A549 (cell line): ENCODE measurements at regions not wholly inside any gene's neighbourhood (a gene's known extent, or its start where the extent isn't known, plus 50 kb on each side); places are given as distances from the start of the nearest gene placed in this dataset.

ENCODE experiments used
- ATAC-seq, 2 experiments: fragments of 200-7000 bp in 1 of 2; fragments of >200 bp in 1 of 2; cut with Nextera tagmentation in 1 of 2; cut with Tn5 transposase in 1 of 2; 3 replicates each; pipeline versions ENCODE4 v1.8.0 to v1.9.1; 2018 to 2020; ENCODE audit warnings: mild to moderate bottlenecking in 1 of 2, moderate library complexity in 1 of 2
- CTCF ChIA-PET: fragments of 300-600 bp; sonication (Branson Sonifier 250); formaldehyde crosslinking; extraction: SDS; loops from one replicate; lab custom pipeline; 2021; ENCODE audit warnings: antibody characterized with exemption, inconsistent platforms; lab: Yijun Ruan, JAX
- POLR2A ChIA-PET: fragments of 350-600 bp; formaldehyde crosslinking; extraction: SDS; loops from one replicate; lab custom pipeline; 2021; ENCODE audit warnings: antibody characterized with exemption, inconsistent platforms; lab: Yijun Ruan, JAX
- DNase-seq, 2 experiments: peaks; one replicate each; pipeline versions ENCODE4 v3.0.0 to v3.0.0-alpha.2; 2011 to 2016; ENCODE audit warnings: low read depth in 1 of 2, low spot score in 1 of 2
- FAIRE-seq: peaks from 2 replicates; lab custom pipeline; 2011; peaks lifted over from hg19 to GRCh38; lab: Jason Lieb, UNC
- H3K27ac ChIP-seq, 2 experiments: fragments of >200 bp; sonication (Bioruptor Twin); formaldehyde crosslinking; 3 replicates each; pipeline ENCODE4 v1.5.1; 2016 to 2017
- H3K4me1 ChIP-seq: fragments of >200 bp; sonication (Bioruptor Twin); formaldehyde crosslinking; 3 replicates; pipeline ENCODE4 v1.6.1; 2016
- H3K4me2 ChIP-seq: fragments of >200 bp; sonication (Bioruptor Twin); formaldehyde crosslinking; 3 replicates; pipeline ENCODE4 v1.6.1; 2016
- H3K4me3 ChIP-seq: fragments of >200 bp; sonication (Bioruptor Twin); formaldehyde crosslinking; 3 replicates; pipeline ENCODE4 v1.5.1; 2016
- H3K9me3 ChIP-seq: fragments of >200 bp; sonication (Bioruptor Twin); formaldehyde crosslinking; 3 replicates; pipeline ENCODE4 v1.6.1; 2016
- BHLHE40 ChIP-seq: IDR thresholded peaks from 2 replicates; pipeline ENCODE4 v1.6.1; 2012; ENCODE audit warnings: low read depth, low read length, inconsistent platforms
- CBX2 ChIP-seq: fragments of 200-600 bp; sonication (generic); IDR thresholded peaks from 2 replicates; pipeline ENCODE4 v1.6.1; 2016; ENCODE audit warnings: low read depth, mild to moderate bottlenecking, borderline replicate concordance
- CBX8 ChIP-seq: fragments of 200-600 bp; sonication (generic); IDR thresholded peaks from 2 replicates; pipeline ENCODE4 v1.6.1; 2016
- CHD2 ChIP-seq: fragments of 150-350 bp; IDR thresholded peaks from 2 replicates; pipeline ENCODE4 v1.6.1; 2014; ENCODE audit warnings: low read length; ENCODE audit not compliant: partially characterized antibody
- FOSB ChIP-seq: fragments of 250-450 bp; sonication (Bioruptor Pico); IDR thresholded peaks from 2 replicates; pipeline ENCODE4 v1.5.0; 2020; ENCODE audit warnings: mild to moderate bottlenecking, moderate library complexity
- GATA3 ChIP-seq: IDR thresholded peaks from 2 replicates; pipeline ENCODE4 v1.6.1; 2012; ENCODE audit warnings: borderline replicate concordance
- JUNB ChIP-seq: fragments of >200 bp; sonication (Bioruptor Twin); formaldehyde crosslinking; IDR thresholded peaks from 2 replicates; pipeline ENCODE4 v1.6.1; 2016
- KDM5A ChIP-seq: fragments of 200-600 bp; sonication (generic); IDR thresholded peaks from 2 replicates; pipeline ENCODE4 v1.6.1; 2016; ENCODE audit warnings: antibody characterized with exemption, mild to moderate bottlenecking
- MAZ ChIP-seq: fragments of 150-350 bp; IDR thresholded peaks from 2 replicates; pipeline ENCODE4 v1.6.1; 2014; ENCODE audit warnings: antibody characterized with exemption, low read depth, low read length, borderline replicate concordance
- POLR2A ChIP-seq: IDR thresholded peaks from 2 replicates; pipeline ENCODE4 v1.6.1; 2012; ENCODE audit warnings: mild to moderate bottlenecking, low read length
- POLR2AphosphoS2 ChIP-seq: conservative IDR thresholded peaks from 2 replicates; pipeline ENCODE4 v1.6.1; 2012; ENCODE audit warnings: low read length, improper control_type of control experiment, inconsistent platforms
- RARB ChIP-seq: fragments of 250-450 bp; sonication (Bioruptor Pico); IDR thresholded peaks from 2 replicates; pipeline ENCODE4 v1.8.0; 2021; ENCODE audit warnings: mild to moderate bottlenecking, moderate library complexity
- RCOR1 ChIP-seq: fragments of 150-350 bp; IDR thresholded peaks from 2 replicates; pipeline ENCODE4 v1.6.1; 2014; ENCODE audit warnings: antibody characterized with exemption, low read length, low read depth
- TFCP2L1 ChIP-seq: fragments of 250-450 bp; sonication (Bioruptor Pico); IDR thresholded peaks from 2 replicates; pipeline ENCODE4 v1.5.0; 2021; ENCODE audit warnings: mild to moderate bottlenecking
- WGBS: methylation state at CpG from one replicate; pipeline ENCODE4 v1.1.6; 2017; ENCODE audit errors: missing lambda C conversion rate; 5-methylcytosine and 5-hydroxymethylcytosine counted together
- TF ChIP-seq, protein P1 (sequence below): fragments of 250-450 bp; sonication (Bioruptor Pico); IDR thresholded peaks from 2 replicates; pipeline ENCODE4 v1.5.0; 2020; ENCODE audit warnings: low read depth, mild to moderate bottlenecking, moderate library complexity
- TF ChIP-seq, protein P2 (sequence below): fragments of >200 bp; sonication (Bioruptor Twin); formaldehyde crosslinking; IDR thresholded peaks from 3 replicates; pipeline ENCODE4 v1.5.1; 2016
- TF ChIP-seq, protein P3 (sequence below): IDR thresholded peaks from 2 replicates; pipeline ENCODE4 v1.6.1; 2012
- TF ChIP-seq, protein P4 (sequence below): fragments of 200-600 bp; sonication (generic); IDR thresholded peaks from 2 replicates; pipeline ENCODE4 v1.6.1; 2016; ENCODE audit warnings: antibody characterized with exemption, mild to moderate bottlenecking, moderate library complexity
- TF ChIP-seq, protein P5 (sequence below): fragments of 150-350 bp; IDR thresholded peaks from 2 replicates; pipeline ENCODE4 v1.6.1; 2014; ENCODE audit warnings: low read depth, mild to moderate bottlenecking, low read length
- TF ChIP-seq, protein P6 (sequence below): fragments of >200 bp; sonication (Bioruptor Twin); formaldehyde crosslinking; IDR thresholded peaks from 3 replicates; pipeline ENCODE4 v1.6.1; 2016
- TF ChIP-seq, protein P7 (sequence below): IDR thresholded peaks from 2 replicates; pipeline ENCODE4 v1.6.1; 2012; ENCODE audit warnings: low read depth, borderline replicate concordance

DNA sequence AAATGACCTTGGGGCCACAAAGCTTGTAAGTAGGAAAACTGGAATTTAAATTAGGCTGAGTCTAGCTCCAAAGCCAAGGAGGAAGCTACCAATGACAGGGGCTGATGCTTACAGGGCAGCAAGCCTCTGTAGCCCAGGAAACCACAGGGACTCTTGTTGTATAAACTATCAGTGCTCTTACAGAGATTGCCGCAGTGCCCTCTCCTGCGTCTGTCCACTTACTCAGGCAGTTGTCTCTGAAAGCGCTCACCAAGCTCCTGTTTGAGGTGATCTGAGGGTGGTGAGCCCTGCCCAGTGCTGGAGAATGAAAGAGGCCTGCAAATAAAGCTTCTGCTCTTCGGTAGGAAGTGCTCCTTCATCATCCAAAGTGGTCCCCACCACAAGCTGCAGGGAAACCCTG lies 498.8 kb downstream of the ARHGEF28 start (continued):
- TF ChIP-seq CBX2 (no peak), FOSB (CRISPR knock-in tag) (no peak)
- TF ChIP-seq, protein P1, sequence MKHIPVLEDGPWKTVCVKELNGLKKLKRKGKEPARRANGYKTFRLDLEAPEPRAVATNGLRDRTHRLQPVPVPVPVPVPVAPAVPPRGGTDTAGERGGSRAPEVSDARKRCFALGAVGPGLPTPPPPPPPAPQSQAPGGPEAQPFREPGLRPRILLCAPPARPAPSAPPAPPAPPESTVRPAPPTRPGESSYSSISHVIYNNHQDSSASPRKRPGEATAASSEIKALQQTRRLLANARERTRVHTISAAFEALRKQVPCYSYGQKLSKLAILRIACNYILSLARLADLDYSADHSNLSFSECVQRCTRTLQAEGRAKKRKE, result no peak
- TF ChIP-seq, protein P2, sequence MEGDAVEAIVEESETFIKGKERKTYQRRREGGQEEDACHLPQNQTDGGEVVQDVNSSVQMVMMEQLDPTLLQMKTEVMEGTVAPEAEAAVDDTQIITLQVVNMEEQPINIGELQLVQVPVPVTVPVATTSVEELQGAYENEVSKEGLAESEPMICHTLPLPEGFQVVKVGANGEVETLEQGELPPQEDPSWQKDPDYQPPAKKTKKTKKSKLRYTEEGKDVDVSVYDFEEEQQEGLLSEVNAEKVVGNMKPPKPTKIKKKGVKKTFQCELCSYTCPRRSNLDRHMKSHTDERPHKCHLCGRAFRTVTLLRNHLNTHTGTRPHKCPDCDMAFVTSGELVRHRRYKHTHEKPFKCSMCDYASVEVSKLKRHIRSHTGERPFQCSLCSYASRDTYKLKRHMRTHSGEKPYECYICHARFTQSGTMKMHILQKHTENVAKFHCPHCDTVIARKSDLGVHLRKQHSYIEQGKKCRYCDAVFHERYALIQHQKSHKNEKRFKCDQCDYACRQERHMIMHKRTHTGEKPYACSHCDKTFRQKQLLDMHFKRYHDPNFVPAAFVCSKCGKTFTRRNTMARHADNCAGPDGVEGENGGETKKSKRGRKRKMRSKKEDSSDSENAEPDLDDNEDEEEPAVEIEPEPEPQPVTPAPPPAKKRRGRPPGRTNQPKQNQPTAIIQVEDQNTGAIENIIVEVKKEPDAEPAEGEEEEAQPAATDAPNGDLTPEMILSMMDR, result no peak
- TF ChIP-seq, all 56 proteins: peak for 0

DNA sequence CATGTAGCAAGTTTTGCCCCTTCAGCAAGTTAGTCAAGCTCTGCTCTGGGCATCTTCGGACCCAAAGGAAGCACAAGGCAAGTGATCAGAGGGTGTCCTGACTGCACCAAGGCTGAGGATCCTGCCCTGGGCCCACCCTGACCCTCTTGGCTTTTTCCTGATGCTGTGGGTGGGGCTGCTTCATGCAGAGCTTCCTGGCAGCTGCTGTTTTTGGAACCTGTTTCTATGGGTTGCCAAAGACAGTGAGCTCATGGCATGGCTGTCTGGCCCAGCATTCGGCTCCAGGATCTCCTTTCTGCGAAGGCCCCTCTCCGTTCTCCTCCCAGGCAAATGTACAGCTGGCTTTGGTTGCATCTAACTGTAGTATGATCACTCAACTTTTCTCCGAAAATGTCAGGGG lies 497.9 kb downstream of the ARHGEF28 start:
- Histone ChIP-seq H3K4me1 (peaks cover 4% of the 10 kb centered on the region; the same call in 2 of the 3 replicates), H3K27ac (no peak overlapping the region), H3K9me3 (no peaks in the 10 kb centered on the region), H3K4me3 (no peak overlapping the region), H3K4me2 (no peak overlapping the region)
- ATAC-seq (no peak), DNase-seq (no peak), FAIRE-seq (no peak)
- POLR2A ChIA-PET, result no interaction called here
- CTCF ChIA-PET, result interaction anchor here (0.6 to 2.0 kb wide), 3 partner anchors 15 to 507 kb away, joined by 3 to 6 read pairs (median 4); no protein-coding TSS in a partner anchor
- WGBS, result 80% methylated on average over 5 of the region's 5 CpGs
- TF ChIP-seq POLR2A (no peak), RCOR1 (no peak), RARB (CRISPR knock-in tag) (no peak), CBX8 (no peak), CHD2 (no peak), TFCP2L1 (no peak), JUNB (no peak), FOSB (CRISPR knock-in tag) (no peak), MAZ (no peak), POLR2AphosphoS2 (no peak), GATA3 (no peak), BHLHE40 (no peak), KDM5A (no peak)
- TF ChIP-seq, protein P3, sequence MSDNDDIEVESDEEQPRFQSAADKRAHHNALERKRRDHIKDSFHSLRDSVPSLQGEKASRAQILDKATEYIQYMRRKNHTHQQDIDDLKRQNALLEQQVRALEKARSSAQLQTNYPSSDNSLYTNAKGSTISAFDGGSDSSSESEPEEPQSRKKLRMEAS, result no peak
- TF ChIP-seq, protein P4, sequence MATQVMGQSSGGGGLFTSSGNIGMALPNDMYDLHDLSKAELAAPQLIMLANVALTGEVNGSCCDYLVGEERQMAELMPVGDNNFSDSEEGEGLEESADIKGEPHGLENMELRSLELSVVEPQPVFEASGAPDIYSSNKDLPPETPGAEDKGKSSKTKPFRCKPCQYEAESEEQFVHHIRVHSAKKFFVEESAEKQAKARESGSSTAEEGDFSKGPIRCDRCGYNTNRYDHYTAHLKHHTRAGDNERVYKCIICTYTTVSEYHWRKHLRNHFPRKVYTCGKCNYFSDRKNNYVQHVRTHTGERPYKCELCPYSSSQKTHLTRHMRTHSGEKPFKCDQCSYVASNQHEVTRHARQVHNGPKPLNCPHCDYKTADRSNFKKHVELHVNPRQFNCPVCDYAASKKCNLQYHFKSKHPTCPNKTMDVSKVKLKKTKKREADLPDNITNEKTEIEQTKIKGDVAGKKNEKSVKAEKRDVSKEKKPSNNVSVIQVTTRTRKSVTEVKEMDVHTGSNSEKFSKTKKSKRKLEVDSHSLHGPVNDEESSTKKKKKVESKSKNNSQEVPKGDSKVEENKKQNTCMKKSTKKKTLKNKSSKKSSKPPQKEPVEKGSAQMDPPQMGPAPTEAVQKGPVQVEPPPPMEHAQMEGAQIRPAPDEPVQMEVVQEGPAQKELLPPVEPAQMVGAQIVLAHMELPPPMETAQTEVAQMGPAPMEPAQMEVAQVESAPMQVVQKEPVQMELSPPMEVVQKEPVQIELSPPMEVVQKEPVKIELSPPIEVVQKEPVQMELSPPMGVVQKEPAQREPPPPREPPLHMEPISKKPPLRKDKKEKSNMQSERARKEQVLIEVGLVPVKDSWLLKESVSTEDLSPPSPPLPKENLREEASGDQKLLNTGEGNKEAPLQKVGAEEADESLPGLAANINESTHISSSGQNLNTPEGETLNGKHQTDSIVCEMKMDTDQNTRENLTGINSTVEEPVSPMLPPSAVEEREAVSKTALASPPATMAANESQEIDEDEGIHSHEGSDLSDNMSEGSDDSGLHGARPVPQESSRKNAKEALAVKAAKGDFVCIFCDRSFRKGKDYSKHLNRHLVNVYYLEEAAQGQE, result no peak
- TF ChIP-seq, protein P5, sequence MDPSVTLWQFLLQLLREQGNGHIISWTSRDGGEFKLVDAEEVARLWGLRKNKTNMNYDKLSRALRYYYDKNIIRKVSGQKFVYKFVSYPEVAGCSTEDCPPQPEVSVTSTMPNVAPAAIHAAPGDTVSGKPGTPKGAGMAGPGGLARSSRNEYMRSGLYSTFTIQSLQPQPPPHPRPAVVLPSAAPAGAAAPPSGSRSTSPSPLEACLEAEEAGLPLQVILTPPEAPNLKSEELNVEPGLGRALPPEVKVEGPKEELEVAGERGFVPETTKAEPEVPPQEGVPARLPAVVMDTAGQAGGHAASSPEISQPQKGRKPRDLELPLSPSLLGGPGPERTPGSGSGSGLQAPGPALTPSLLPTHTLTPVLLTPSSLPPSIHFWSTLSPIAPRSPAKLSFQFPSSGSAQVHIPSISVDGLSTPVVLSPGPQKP, result no peak
- TF ChIP-seq, protein P6, sequence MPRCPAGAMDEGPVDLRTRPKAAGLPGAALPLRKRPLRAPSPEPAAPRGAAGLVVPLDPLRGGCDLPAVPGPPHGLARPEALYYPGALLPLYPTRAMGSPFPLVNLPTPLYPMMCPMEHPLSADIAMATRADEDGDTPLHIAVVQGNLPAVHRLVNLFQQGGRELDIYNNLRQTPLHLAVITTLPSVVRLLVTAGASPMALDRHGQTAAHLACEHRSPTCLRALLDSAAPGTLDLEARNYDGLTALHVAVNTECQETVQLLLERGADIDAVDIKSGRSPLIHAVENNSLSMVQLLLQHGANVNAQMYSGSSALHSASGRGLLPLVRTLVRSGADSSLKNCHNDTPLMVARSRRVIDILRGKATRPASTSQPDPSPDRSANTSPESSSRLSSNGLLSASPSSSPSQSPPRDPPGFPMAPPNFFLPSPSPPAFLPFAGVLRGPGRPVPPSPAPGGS, result no peak
- TF ChIP-seq, protein P1, result no peak
- TF ChIP-seq, protein P2, result no peak
- TF ChIP-seq, protein P7, sequence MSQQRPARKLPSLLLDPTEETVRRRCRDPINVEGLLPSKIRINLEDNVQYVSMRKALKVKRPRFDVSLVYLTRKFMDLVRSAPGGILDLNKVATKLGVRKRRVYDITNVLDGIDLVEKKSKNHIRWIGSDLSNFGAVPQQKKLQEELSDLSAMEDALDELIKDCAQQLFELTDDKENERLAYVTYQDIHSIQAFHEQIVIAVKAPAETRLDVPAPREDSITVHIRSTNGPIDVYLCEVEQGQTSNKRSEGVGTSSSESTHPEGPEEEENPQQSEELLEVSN, result no peak
